Stomach (tissue), 4 donors: ENCODE measurements at regions not wholly inside any gene's neighbourhood (a gene's known extent, or its start where the extent isn't known, plus 50 kb on each side); places are given as distances from the start of the nearest gene placed in this dataset.

ENCODE experiments used
- CTCF ChIP-seq, 7 experiments: fragments of 450-650 bp in 4 of 7; fragments of 200-600 bp in 3 of 7; sonication (generic) in 3 of 7; IDR thresholded peaks; one replicate each; pipeline ENCODE4 v1.5.1; 2016 to 2019; ENCODE audit warnings: antibody characterized with exemption in 7 of 7, control low read depth in 2 of 7, mild to moderate bottlenecking in 1 of 7
- EP300 ChIP-seq: sonication (generic); formaldehyde crosslinking; IDR thresholded peaks from one replicate; pipeline ENCODE4 v1.6.1; 2017; ENCODE audit warnings: antibody characterized with exemption

GRCh38 chr12:97203408-97203807, 259.2 kb upstream of the RMST start:
- TF ChIP-seq CTCF (IDR thresholded peaks at IDR 0.05), result no peak
- TF ChIP-seq EP300, result no peak
